HG03442 (cell line): ENCODE measurements at regions not wholly inside any gene's neighbourhood (a gene's known extent, or its start where the extent isn't known, plus 50 kb on each side); places are given as distances from the start of the nearest gene placed in this dataset.
"Not testable (repeated sequence)": the region's sequence is repeated elsewhere in the genome, so short reads cannot be mapped to it uniquely, and the experiment has no call there.

ENCODE experiments used
- ATAC-seq: cut with Tn5 transposase; IDR thresholded peaks from one replicate; pipeline ENCODE4 v1.9.1; 2021; ENCODE audit warnings: mild to moderate bottlenecking, moderate library complexity; ENCODE audit not compliant: unreplicated experiment

- peak; percentile 84 for ATAC-seq
These were observed 1729.5 kb downstream of the GRIK2 start for GRCh38 chr6:103122766-103123601.

GRCh38 chr6:103119056-103119455, 1725.5 kb downstream of the GRIK2 start:
- ATAC-seq = no peak

GRCh38 chr6:103114582-103114981, 1721.1 kb downstream of the GRIK2 start:
- ATAC-seq = no peak

GRCh38 chr6:103113416-103113815, 1719.9 kb downstream of the GRIK2 start:
- no peak for ATAC-seq

- no peak for ATAC-seq
These were observed 1714.5 kb downstream of the GRIK2 start for GRCh38 chr6:103107985-103108384.

GRCh38 chr6:103105686-103106085, 1712.2 kb downstream of the GRIK2 start:
- no peak for ATAC-seq

- ATAC-seq = no peak
These were observed 1707.8 kb downstream of the GRIK2 start for GRCh38 chr6:103101267-103101666.

- ATAC-seq = not testable (repeated sequence)
These were observed 1698.9 kb downstream of the GRIK2 start for GRCh38 chr6:103092414-103092813.

GRCh38 chr6:103085801-103086200, 1692.3 kb downstream of the GRIK2 start:
- ATAC-seq = no peak

- ATAC-seq = no peak
These were observed 1688.5 kb downstream of the GRIK2 start for GRCh38 chr6:103081876-103082630.

GRCh38 chr6:103081126-103081525, 1687.6 kb downstream of the GRIK2 start:
- no peak for ATAC-seq

- no peak for ATAC-seq
These were observed 1687.0 kb downstream of the GRIK2 start for GRCh38 chr6:103080497-103080896.

- peak; percentile 85 for ATAC-seq
These were observed 1686.4 kb downstream of the GRIK2 start for GRCh38 chr6:103079867-103080266.

- ATAC-seq = no peak
These were observed 1668.6 kb downstream of the GRIK2 start for GRCh38 chr6:103062136-103062535.

- ATAC-seq = no peak
These were observed 1654.1 kb downstream of the GRIK2 start for GRCh38 chr6:103047567-103047966.

GRCh38 chr6:103042336-103042735, 1648.8 kb downstream of the GRIK2 start:
- ATAC-seq = no peak

GRCh38 chr6:103036846-103037245, 1643.3 kb downstream of the GRIK2 start:
- ATAC-seq = no peak

- ATAC-seq = no peak
These were observed 1633.9 kb downstream of the GRIK2 start for GRCh38 chr6:103027271-103027931.

GRCh38 chr6:103018426-103018825, 1624.9 kb downstream of the GRIK2 start:
- ATAC-seq = no peak

- ATAC-seq = no peak
These were observed 1624.4 kb downstream of the GRIK2 start for GRCh38 chr6:103017878-103018277.

- no peak for ATAC-seq
These were observed 1618.1 kb downstream of the GRIK2 start for GRCh38 chr6:103011605-103012004.

- no peak for ATAC-seq
These were observed 1608.8 kb downstream of the GRIK2 start for GRCh38 chr6:103002282-103002681.
